OCI-LY1 (cell line): ENCODE measurements at regions not wholly inside any gene's neighbourhood (a gene's known extent, or its start where the extent isn't known, plus 50 kb on each side); places are given as distances from the start of the nearest gene placed in this dataset.

ENCODE experiments used
- H2AFZ ChIP-seq: fragments of 200-600 bp; sonication (generic), shearing (Covaris generic); 2 replicates; pipeline ENCODE4 v1.6.0; 2014; ENCODE audit warnings: antibody characterized with exemption, mild to moderate bottlenecking, low read length
- H3F3A ChIP-seq: fragments of 200-600 bp; sonication (generic), shearing (Covaris generic); 2 replicates; pipeline ENCODE4 v1.6.0; 2014; ENCODE audit warnings: mild to moderate bottlenecking, antibody characterized with exemption, low read length, moderate library complexity; ENCODE audit not compliant: insufficient read depth
- H3K27ac ChIP-seq: fragments of 200-600 bp; sonication (generic); 2 replicates; pipeline ENCODE4 v1.5.1; 2014; ENCODE audit warnings: low read length, mixed run types, mild to moderate bottlenecking, low read depth; ENCODE audit not compliant: poor library complexity, severe bottlenecking
- H3K27me3 ChIP-seq: fragments of 200-600 bp; sonication (generic); 2 replicates; pipeline ENCODE4 v1.6.0; 2014; ENCODE audit warnings: antibody characterized with exemption, mild to moderate bottlenecking, low read length, moderate library complexity; ENCODE audit not compliant: insufficient read depth
- H3K36me3 ChIP-seq: fragments of 200-600 bp; sonication (generic); 2 replicates; pipeline ENCODE4 v1.6.1; 2014; ENCODE audit warnings: mild to moderate bottlenecking, antibody characterized with exemption, low read length, moderate library complexity, mixed read lengths; ENCODE audit not compliant: insufficient read depth
- H3K4me1 ChIP-seq: fragments of 200-600 bp; sonication (generic); 2 replicates; pipeline ENCODE4 v1.5.1; 2014; ENCODE audit warnings: mild to moderate bottlenecking, low read length, moderate library complexity; ENCODE audit not compliant: insufficient read depth, severe bottlenecking
- H3K4me2 ChIP-seq: fragments of 200-600 bp; sonication (generic), shearing (Covaris generic); 2 replicates; pipeline ENCODE4 v1.6.1; 2014; ENCODE audit warnings: low read length
- H3K4me3 ChIP-seq: fragments of 200-600 bp; sonication (generic); 2 replicates; pipeline ENCODE4 v1.5.1; 2014; ENCODE audit warnings: low read length, low read depth, mild to moderate bottlenecking, mixed read lengths; ENCODE audit not compliant: poor library complexity, severe bottlenecking
- H3K79me2 ChIP-seq: fragments of 200-600 bp; shearing (Covaris generic); 2 replicates; pipeline ENCODE4 v1.6.1; 2016; ENCODE audit warnings: mixed run types, low read length, mixed read lengths; ENCODE audit not compliant: insufficient read depth
- H3K9ac ChIP-seq: fragments of 200-600 bp; sonication (generic), shearing (Covaris generic); 2 replicates; pipeline ENCODE4 v1.6.1; 2014; ENCODE audit warnings: mild to moderate bottlenecking, low read length, mixed read lengths
- H3K9me2 ChIP-seq: fragments of 200-600 bp; sonication (generic), shearing (Covaris generic); 2 replicates; pipeline ENCODE4 v1.6.1; 2014; ENCODE audit warnings: low read depth, mild to moderate bottlenecking, low read length, mixed read lengths
- H3K9me3 ChIP-seq: fragments of 200-600 bp; shearing (Covaris generic); 2 replicates; pipeline ENCODE4 v1.6.1; 2014; ENCODE audit warnings: low read length, mixed read lengths
- H4K20me1 ChIP-seq: fragments of 200-600 bp; sonication (generic), shearing (Covaris generic); 2 replicates; pipeline ENCODE4 v1.6.0; 2016; ENCODE audit warnings: mild to moderate bottlenecking, low read length; ENCODE audit not compliant: insufficient read depth
- EZH2 ChIP-seq: fragments of 200-600 bp; sonication (generic), shearing (Covaris generic); IDR thresholded peaks from 2 replicates; pipeline ENCODE4 v1.8.0; 2017; ENCODE audit warnings: borderline replicate concordance, mixed run types, mild to moderate bottlenecking, antibody characterized with exemption, low read length, moderate library complexity, mixed read lengths
- TF ChIP-seq, protein P1 (sequence below): fragments of 200-600 bp; sonication (generic), shearing (Covaris generic); IDR thresholded peaks from 2 replicates; pipeline ENCODE4 v1.5.1; 2017; ENCODE audit warnings: mild to moderate bottlenecking, antibody characterized with exemption, low read length, moderate library complexity, mixed read lengths

DNA sequence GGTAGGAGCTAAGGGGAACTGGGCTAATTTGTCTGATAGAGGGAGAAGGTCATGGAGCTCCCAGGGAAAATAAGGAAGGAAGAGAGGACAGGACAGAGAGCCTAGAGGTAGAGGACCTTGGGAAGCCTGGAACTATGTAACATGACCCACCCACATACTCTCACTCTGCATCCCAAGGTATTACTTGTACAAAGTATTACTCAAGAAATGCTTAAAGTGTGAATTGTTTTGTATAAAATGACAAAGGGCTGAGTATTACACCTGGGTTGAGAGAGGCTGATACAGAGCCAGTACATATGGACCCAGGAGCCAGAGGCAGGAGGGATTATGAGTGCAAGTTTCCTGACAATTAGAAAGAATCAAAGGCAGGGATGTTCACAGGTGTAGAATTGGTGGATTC is 80.5 kb upstream of the ANKRD55 start:
- Histone ChIP-seq H3K9ac (no peak overlapping the region), H3K36me3 (no peaks in the 10 kb centered on the region), H3K9me2 (no peaks in the 10 kb centered on the region), H3K27me3 (no peaks in the 10 kb centered on the region), H3F3A (no peaks in the 10 kb centered on the region), H3K4me1 (peaks cover 6% of the 10 kb centered on the region), H3K79me2 (no peaks in the 10 kb centered on the region), H3K27ac (no peak overlapping the region), H3K9me3 (no peaks in the 10 kb centered on the region), H2AFZ (no peak overlapping the region), H3K4me2 (no peak overlapping the region), H4K20me1 (no peaks in the 10 kb centered on the region), H3K4me3 (no peak overlapping the region)
- no peak for TF ChIP-seq EZH2
- TF ChIP-seq, protein P1, sequence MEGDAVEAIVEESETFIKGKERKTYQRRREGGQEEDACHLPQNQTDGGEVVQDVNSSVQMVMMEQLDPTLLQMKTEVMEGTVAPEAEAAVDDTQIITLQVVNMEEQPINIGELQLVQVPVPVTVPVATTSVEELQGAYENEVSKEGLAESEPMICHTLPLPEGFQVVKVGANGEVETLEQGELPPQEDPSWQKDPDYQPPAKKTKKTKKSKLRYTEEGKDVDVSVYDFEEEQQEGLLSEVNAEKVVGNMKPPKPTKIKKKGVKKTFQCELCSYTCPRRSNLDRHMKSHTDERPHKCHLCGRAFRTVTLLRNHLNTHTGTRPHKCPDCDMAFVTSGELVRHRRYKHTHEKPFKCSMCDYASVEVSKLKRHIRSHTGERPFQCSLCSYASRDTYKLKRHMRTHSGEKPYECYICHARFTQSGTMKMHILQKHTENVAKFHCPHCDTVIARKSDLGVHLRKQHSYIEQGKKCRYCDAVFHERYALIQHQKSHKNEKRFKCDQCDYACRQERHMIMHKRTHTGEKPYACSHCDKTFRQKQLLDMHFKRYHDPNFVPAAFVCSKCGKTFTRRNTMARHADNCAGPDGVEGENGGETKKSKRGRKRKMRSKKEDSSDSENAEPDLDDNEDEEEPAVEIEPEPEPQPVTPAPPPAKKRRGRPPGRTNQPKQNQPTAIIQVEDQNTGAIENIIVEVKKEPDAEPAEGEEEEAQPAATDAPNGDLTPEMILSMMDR: no peak

DNA sequence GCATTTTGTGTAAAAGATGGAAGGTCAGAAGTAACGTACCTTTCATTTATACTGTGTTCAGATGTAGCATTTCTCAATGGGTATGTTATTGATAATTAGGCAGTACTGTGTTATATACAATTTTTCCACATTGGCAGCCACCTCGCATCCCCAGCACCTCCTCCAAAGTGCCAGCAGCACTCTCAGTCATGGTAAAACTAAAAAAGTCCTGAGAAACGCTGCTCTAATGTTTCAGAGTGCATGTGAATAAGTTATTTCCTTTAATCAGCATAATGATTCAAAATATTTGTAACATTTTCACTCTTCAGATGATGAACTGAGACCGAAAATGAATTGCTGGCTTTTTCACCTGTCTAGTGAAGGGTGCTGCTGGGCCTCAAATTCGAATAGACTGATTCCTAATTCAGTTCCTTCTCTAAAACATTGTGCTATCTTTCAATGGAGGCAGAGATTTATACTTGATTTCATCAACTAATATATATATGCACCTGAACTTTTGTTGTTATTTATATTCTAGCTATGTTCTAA is 79.9 kb upstream of the ANKRD55 start:
- H3K36me3 ChIP-seq: no peaks in the 10 kb centered on the region
- no peaks in the 10 kb centered on the region for H3K9me3 ChIP-seq
- H3F3A ChIP-seq: no peaks in the 10 kb centered on the region
- H3K79me2 ChIP-seq: no peaks in the 10 kb centered on the region
- TF ChIP-seq, protein P1: no peak
- TF ChIP-seq EZH2: no peak
- no peaks in the 10 kb centered on the region for H4K20me1 ChIP-seq
- H3K4me2 ChIP-seq: no peak overlapping the region
- no peak overlapping the region for H2AFZ ChIP-seq
- H3K4me1 ChIP-seq: peaks cover 6% of the 10 kb centered on the region
- no peaks in the 10 kb centered on the region for H3K9me2 ChIP-seq
- H3K27me3 ChIP-seq: no peaks in the 10 kb centered on the region
- no peak overlapping the region for H3K4me3 ChIP-seq
- no peak overlapping the region for H3K9ac ChIP-seq
- no peak overlapping the region for H3K27ac ChIP-seq

DNA sequence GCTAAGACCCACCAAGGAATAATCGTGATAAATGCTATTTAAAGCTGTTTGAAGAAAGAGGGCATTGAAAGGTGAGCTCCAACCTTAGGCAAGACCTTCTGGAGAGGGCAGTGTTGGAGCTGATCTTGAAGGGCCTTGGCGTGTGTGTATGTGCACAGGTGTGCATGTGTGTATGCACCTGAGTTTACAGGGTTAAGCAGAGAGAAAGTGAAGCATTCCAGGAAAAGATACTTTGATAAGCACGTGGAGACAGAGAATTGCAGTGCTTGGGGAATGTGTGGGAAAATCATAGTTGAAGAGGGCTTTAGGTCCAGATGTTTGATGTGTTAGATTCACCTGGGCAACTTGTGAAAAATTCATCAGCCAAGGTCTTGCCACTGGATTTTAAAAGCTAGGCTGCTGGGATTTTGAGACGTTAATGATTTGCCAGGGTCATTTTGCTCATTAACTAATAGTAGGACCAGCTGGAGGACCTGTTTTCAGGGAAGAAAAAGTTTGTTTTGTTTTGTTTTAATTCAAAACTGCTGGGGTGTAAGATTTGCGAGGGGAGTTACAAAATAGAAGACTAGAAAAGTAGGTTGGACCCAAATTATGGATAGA is 78.3 kb upstream of the ANKRD55 start:
- Histone ChIP-seq H4K20me1 (no peaks in the 10 kb centered on the region), H3K27me3 (no peaks in the 10 kb centered on the region), H3K4me1 (peaks cover 6% of the 10 kb centered on the region), H3K9me3 (peaks cover 3% of the 10 kb centered on the region; the same call in 1 of the 2 replicates), H3K9me2 (no peaks in the 10 kb centered on the region), H3K27ac (no peak overlapping the region), H3F3A (no peaks in the 10 kb centered on the region), H3K79me2 (no peaks in the 10 kb centered on the region), H3K4me2 (no peak overlapping the region), H3K4me3 (no peak overlapping the region), H3K36me3 (no peaks in the 10 kb centered on the region), H3K9ac (no peak overlapping the region), H2AFZ (no peak overlapping the region)
- TF ChIP-seq, protein P1: no peak
- no peak for TF ChIP-seq EZH2
